Epithelial cell of prostate (primary cell): ENCODE measurements at regions not wholly inside any gene's neighbourhood (a gene's known extent, or its start where the extent isn't known, plus 50 kb on each side); places are given as distances from the start of the nearest gene placed in this dataset.
A peak's percentile ranks its signal among the peaks of the same experiment; 100 is the strongest.
"Not testable (repeated sequence)": the region's sequence is repeated elsewhere in the genome, so short reads cannot be mapped to it uniquely, and the experiment has no call there.

ENCODE experiments used
- DNase-seq: peaks from one replicate; pipeline ENCODE4 v3.0.0-alpha.2; 2011; ENCODE audit warnings: low read depth, low spot score
- H3K27ac ChIP-seq: fragments of 450-650 bp; 2 replicates; pipeline ENCODE4 v1.5.1; 2017; ENCODE audit warnings: mild to moderate bottlenecking

- H3K27ac ChIP-seq = no peak overlapping the region
- no peak for DNase-seq
Observed at GRCh38 chrX:140177821-140178220, 212.5 kb upstream of the CXorf66 start.

- DNase-seq = no peak
- H3K27ac ChIP-seq = no peak overlapping the region
Observed at GRCh38 chrX:140172401-140172800, 207.1 kb upstream of the CXorf66 start.

- DNase-seq = no peak
- H3K27ac ChIP-seq = no peak overlapping the region
Observed at GRCh38 chrX:140167551-140167950, 202.2 kb upstream of the CXorf66 start.

GRCh38 chrX:140165849-140166248, 200.5 kb upstream of the CXorf66 start:
- DNase-seq = no peak

GRCh38 chrX:140164391-140164790, 199.1 kb upstream of the CXorf66 start:
- H3K27ac ChIP-seq = no peak overlapping the region
- DNase-seq = no peak

More at GRCh38 chrX:140165849-140166248, 200.5 kb upstream of the CXorf66 start:
- no peak overlapping the region for H3K27ac ChIP-seq

GRCh38 chrX:140163371-140164159, 198.2 kb upstream of the CXorf66 start:
- no peak for DNase-seq
- H3K27ac ChIP-seq = no peak overlapping the region

GRCh38 chrX:140157611-140158010, 192.3 kb upstream of the CXorf66 start:
- H3K27ac ChIP-seq = no peak overlapping the region
- DNase-seq = no peak

GRCh38 chrX:140157143-140157542, 191.8 kb upstream of the CXorf66 start:
- no peak overlapping the region for H3K27ac ChIP-seq
- DNase-seq = no peak

GRCh38 chrX:140151316-140151715, 186.0 kb upstream of the CXorf66 start:
- DNase-seq = peak; percentile 29
- H3K27ac ChIP-seq = no peak overlapping the region

GRCh38 chrX:140149761-140150160, 184.4 kb upstream of the CXorf66 start:
- DNase-seq = no peak

GRCh38 chrX:140141444-140142029, 176.2 kb upstream of the CXorf66 start:
- H3K27ac ChIP-seq = no peak overlapping the region
- DNase-seq = no peak

More at GRCh38 chrX:140149761-140150160, 184.4 kb upstream of the CXorf66 start:
- no peak overlapping the region for H3K27ac ChIP-seq

- not testable (repeated sequence) for DNase-seq, H3K27ac ChIP-seq
Observed at GRCh38 chrX:140138492-140138891, 173.2 kb upstream of the CXorf66 start.

GRCh38 chrX:140138065-140138464, 172.7 kb upstream of the CXorf66 start:
- DNase-seq, H3K27ac ChIP-seq: not testable (repeated sequence)

- no peak for DNase-seq
- H3K27ac ChIP-seq = no peak overlapping the region
Observed at GRCh38 chrX:140132937-140133336, 167.6 kb upstream of the CXorf66 start.

- H3K27ac ChIP-seq = no peak overlapping the region
- no peak for DNase-seq
Observed at GRCh38 chrX:140123446-140123845, 158.1 kb upstream of the CXorf66 start.

- H3K27ac ChIP-seq, DNase-seq: not testable (repeated sequence)
Observed at GRCh38 chrX:140114059-140114458, 148.7 kb upstream of the CXorf66 start.

GRCh38 chrX:140110081-140110650, 144.8 kb upstream of the CXorf66 start:
- no peak overlapping the region for H3K27ac ChIP-seq
- DNase-seq = no peak

- no peak for DNase-seq
- H3K27ac ChIP-seq = no peak overlapping the region
Observed at GRCh38 chrX:140104760-140105159, 139.4 kb upstream of the CXorf66 start.

GRCh38 chrX:140099221-140099620, 133.9 kb upstream of the CXorf66 start:
- H3K27ac ChIP-seq = no peak overlapping the region
- no peak for DNase-seq

- no peak overlapping the region for H3K27ac ChIP-seq
- DNase-seq = no peak
Observed at GRCh38 chrX:140092121-140092520, 126.8 kb upstream of the CXorf66 start.

GRCh38 chrX:140091125-140091886, 126.0 kb upstream of the CXorf66 start:
- H3K27ac ChIP-seq = no peak overlapping the region
- no peak for DNase-seq
